ENCODE measurements at regions not wholly inside any gene's neighbourhood (a gene's known extent, or its start where the extent isn't known, plus 50 kb on each side); places are given as distances from the start of the nearest gene placed in this dataset.

GRCh38 chr11:34775417-34775888 lies 140.7 kb downstream of the APIP start:
- H3K27me3 ChIP-seq (ENCODE audit: control insufficient read depth, insufficient read depth, low read length) = no peaks in the 10 kb centered on the region
- no peak overlapping the region for H3K27ac ChIP-seq
- no peak overlapping the region for H3K4me2 ChIP-seq (ENCODE audit: low read length)
- no peak overlapping the region for H3K4me3 ChIP-seq (ENCODE audit: low read depth, low read length)
- no peak for TF ChIP-seq CTCF (IDR thresholded peaks at IDR 0.05)
- no peaks in the 10 kb centered on the region for H3K79me2 ChIP-seq
- no peaks in the 10 kb centered on the region for H3K36me3 ChIP-seq (ENCODE audit: control insufficient read depth, insufficient read depth, low read length)
- H3K9me3 ChIP-seq (ENCODE audit: control insufficient read depth, low read length) = no peaks in the 10 kb centered on the region
- no peak overlapping the region for H3K9ac ChIP-seq
- no peak overlapping the region for H2AFZ ChIP-seq
- H3K4me1 ChIP-seq = no peaks in the 10 kb centered on the region

- no peaks in the 10 kb centered on the region for H3K4me1 ChIP-seq
- no peak overlapping the region for H3K9ac ChIP-seq
- no peaks in the 10 kb centered on the region for H3K27me3 ChIP-seq (ENCODE audit: control insufficient read depth, insufficient read depth, low read length)
- no peaks in the 10 kb centered on the region for H3K36me3 ChIP-seq (ENCODE audit: control insufficient read depth, insufficient read depth, low read length)
- no peaks in the 10 kb centered on the region for H3K79me2 ChIP-seq
- no peak overlapping the region for H2AFZ ChIP-seq
- no peak overlapping the region for H3K4me2 ChIP-seq (ENCODE audit: low read length)
- no peak overlapping the region for H3K27ac ChIP-seq
- H3K4me3 ChIP-seq (ENCODE audit: low read depth, low read length) = no peak overlapping the region
- TF ChIP-seq CTCF (IDR thresholded peaks at IDR 0.05) = no peak
- no peaks in the 10 kb centered on the region for H3K9me3 ChIP-seq (ENCODE audit: control insufficient read depth, low read length)
These were observed 141.6 kb downstream of the APIP start for GRCh38 chr11:34774604-34775003.

- no peaks in the 10 kb centered on the region for H3K27me3 ChIP-seq (ENCODE audit: control insufficient read depth, insufficient read depth, low read length)
- no peak overlapping the region for H3K27ac ChIP-seq
- H3K4me1 ChIP-seq = no peaks in the 10 kb centered on the region
- H3K36me3 ChIP-seq (ENCODE audit: control insufficient read depth, insufficient read depth, low read length) = no peaks in the 10 kb centered on the region
- H3K79me2 ChIP-seq = no peaks in the 10 kb centered on the region
- H3K9me3 ChIP-seq (ENCODE audit: control insufficient read depth, low read length) = no peaks in the 10 kb centered on the region
- no peak overlapping the region for H3K9ac ChIP-seq
- no peak overlapping the region for H2AFZ ChIP-seq
- no peak overlapping the region for H3K4me2 ChIP-seq (ENCODE audit: low read length)
- no peak overlapping the region for H3K4me3 ChIP-seq (ENCODE audit: low read depth, low read length)
- TF ChIP-seq CTCF (IDR thresholded peaks at IDR 0.05) = no peak
These were observed 142.4 kb downstream of the APIP start for GRCh38 chr11:34773826-34774225.

GRCh38 chr11:34773211-34773610 lies 143.0 kb downstream of the APIP start:
- H3K27ac ChIP-seq = no peak overlapping the region
- no peaks in the 10 kb centered on the region for H3K79me2 ChIP-seq
- no peaks in the 10 kb centered on the region for H3K27me3 ChIP-seq (ENCODE audit: control insufficient read depth, insufficient read depth, low read length)
- no peaks in the 10 kb centered on the region for H3K4me1 ChIP-seq
- TF ChIP-seq CTCF (IDR thresholded peaks at IDR 0.05) = no peak
- H3K9ac ChIP-seq = no peak overlapping the region
- H2AFZ ChIP-seq = no peak overlapping the region
- no peaks in the 10 kb centered on the region for H3K9me3 ChIP-seq (ENCODE audit: control insufficient read depth, low read length)
- H3K36me3 ChIP-seq (ENCODE audit: control insufficient read depth, insufficient read depth, low read length) = no peaks in the 10 kb centered on the region
- H3K4me2 ChIP-seq (ENCODE audit: low read length) = no peak overlapping the region
- H3K4me3 ChIP-seq (ENCODE audit: low read depth, low read length) = no peak overlapping the region

- Histone ChIP-seq H3K4me3 (ENCODE audit: low read depth, low read length) (no peak overlapping the region), H3K79me2 (no peaks in the 10 kb centered on the region), H3K27me3 (ENCODE audit: control insufficient read depth, insufficient read depth, low read length) (no peaks in the 10 kb centered on the region), H2AFZ (no peak overlapping the region), H3K4me2 (ENCODE audit: low read length) (no peak overlapping the region), H3K27ac (no peak overlapping the region), H3K36me3 (ENCODE audit: control insufficient read depth, insufficient read depth, low read length) (no peaks in the 10 kb centered on the region), H3K4me1 (no peaks in the 10 kb centered on the region), H3K9ac (no peak overlapping the region), H3K9me3 (ENCODE audit: control insufficient read depth, low read length) (no peaks in the 10 kb centered on the region)
- TF ChIP-seq CTCF (IDR thresholded peaks at IDR 0.05) = no peak
These were observed 146.1 kb downstream of the APIP start for GRCh38 chr11:34770111-34770510.
